Choroid plexus epithelial cell (primary cell): ENCODE measurements at regions not wholly inside any gene's neighbourhood (a gene's known extent, or its start where the extent isn't known, plus 50 kb on each side); places are given as distances from the start of the nearest gene placed in this dataset.

ENCODE experiments used
- DNase-seq: peaks from one replicate; pipeline ENCODE4 v3.0.0-alpha.2; 2010; ENCODE audit warnings: low read depth
- H3K4me3 ChIP-seq: 2 replicates; pipeline ENCODE4 v1.5.1; 2011; ENCODE audit warnings: low read depth, mild to moderate bottlenecking, control low read depth, low read length, moderate library complexity
- CTCF ChIP-seq: conservative IDR thresholded peaks from 2 replicates; pipeline ENCODE4 v1.5.1; 2011; ENCODE audit warnings: low read depth, mild to moderate bottlenecking, control low read depth, inconsistent platforms, low read length, moderate library complexity

DNA sequence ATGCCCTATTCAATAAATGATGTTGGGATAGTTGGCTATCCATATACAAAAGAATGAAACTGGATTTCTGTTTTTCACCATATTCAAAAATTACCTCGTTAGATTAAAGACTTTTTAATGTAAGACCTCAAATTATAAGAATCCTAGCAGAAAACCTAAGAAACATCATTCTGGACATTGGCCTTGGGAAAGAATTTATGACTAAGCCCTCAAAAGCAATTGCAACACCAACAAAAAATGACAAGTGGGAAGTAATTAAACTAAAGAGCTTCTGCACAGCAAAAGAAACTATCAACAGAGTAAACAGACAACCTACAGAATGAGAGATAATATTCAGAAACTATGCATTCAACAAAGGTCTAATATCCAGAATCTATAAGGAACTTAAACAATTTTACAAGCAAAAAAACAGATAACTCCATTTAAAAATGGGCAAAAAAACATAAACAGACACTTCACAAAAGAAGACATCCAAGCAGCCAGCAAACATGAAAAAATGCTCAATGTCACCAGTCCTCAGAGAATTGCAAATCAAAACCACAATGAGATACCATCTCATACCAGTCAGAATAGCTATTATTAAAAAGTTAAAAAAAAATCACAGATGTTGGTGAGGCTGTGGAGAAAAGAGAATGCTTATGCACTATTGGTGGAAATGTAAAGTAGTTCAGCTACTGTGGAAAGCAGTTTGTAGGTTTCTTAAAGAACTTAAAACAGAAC lies 309.8 kb downstream of the AHR start:
- TF ChIP-seq CTCF, result no peak
- no peak overlapping the region for H3K4me3 ChIP-seq
- DNase-seq, result peak; percentile 64

- no peak for DNase-seq
- no peak overlapping the region for H3K4me3 ChIP-seq
- no peak for TF ChIP-seq CTCF
Measured at GRCh38 chr7:17611611-17612010, 313.2 kb downstream of the AHR start.

- TF ChIP-seq CTCF, result no peak
- DNase-seq, result no peak
- no peak overlapping the region for H3K4me3 ChIP-seq
Measured at GRCh38 chr7:17613338-17614041, 315.0 kb downstream of the AHR start.

DNA sequence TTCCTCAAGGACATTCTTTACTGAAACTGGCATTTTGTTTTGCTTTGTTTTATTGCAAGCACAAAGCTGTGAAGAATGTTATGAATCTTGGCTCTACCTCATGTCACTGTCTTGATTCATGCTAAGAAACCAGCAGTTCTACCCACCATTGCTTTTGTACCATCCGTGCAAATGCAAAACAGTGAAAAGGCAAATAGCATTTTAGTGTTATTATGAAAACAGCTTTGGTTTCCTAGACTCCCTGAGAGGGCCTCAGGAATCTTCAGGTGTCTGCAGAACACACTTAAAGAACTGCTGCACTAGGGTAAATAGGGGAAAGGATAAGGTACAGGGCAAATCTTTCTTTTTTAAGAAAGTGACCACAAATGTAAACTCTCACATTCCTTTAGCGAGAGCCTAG lies 318.9 kb downstream of the AHR start:
- no peak overlapping the region for H3K4me3 ChIP-seq
- no peak for TF ChIP-seq CTCF
- DNase-seq, result peak; percentile 30

GRCh38 chr7:17617857-17618651 lies 319.6 kb downstream of the AHR start:
- no peak for DNase-seq
- TF ChIP-seq CTCF, result no peak
- no peak overlapping the region for H3K4me3 ChIP-seq

- no peak for TF ChIP-seq CTCF
- H3K4me3 ChIP-seq, result no peak overlapping the region
- DNase-seq, result no peak
Measured at GRCh38 chr7:17618652-17618974, 320.2 kb downstream of the AHR start.
